A204.1 (cell line): ENCODE measurements at regions not wholly inside any gene's neighbourhood (a gene's known extent, or its start where the extent isn't known, plus 50 kb on each side); places are given as distances from the start of the nearest gene placed in this dataset.

Experiments
- FAIRE-seq: peaks from 2 replicates; lab custom pipeline; 2012; peaks lifted over from hg19 to GRCh38; lab: Jason Lieb, UNC

DNA sequence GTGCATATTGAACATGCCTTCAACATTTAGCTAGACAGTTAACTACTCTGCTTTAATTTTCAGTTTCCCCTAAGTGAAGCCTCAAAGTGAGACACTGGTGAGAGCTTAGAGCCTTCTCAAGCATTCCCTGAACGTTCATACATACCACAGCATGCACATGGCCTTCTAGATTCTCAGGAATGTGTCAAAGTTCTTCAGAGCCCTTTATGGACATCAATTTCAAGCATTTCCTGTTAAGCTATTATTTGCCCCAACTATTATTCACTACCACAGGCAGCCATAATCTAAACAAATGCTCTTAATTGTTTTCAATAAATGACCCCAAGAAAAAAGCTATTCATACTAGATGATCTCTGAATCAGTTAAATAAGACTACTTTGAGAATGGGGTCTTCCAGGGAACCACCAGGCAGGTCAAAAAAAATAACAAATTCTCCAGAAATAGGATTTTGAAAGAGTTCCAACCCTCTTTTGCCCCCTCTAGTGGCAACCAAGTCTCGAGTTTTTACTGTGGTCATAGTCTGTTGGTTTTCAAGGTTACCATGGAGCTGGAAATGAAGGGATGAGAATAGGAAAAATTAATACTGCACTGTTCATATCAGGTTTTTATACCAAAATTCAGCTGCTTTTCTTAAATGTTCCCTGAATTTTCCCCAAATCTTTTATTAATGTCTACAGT, 235.4 kb downstream of the RAB28 start:
- no peak for FAIRE-seq

- FAIRE-seq: no peak
These were observed 238.0 kb downstream of the RAB28 start for GRCh38 chr4:13246107-13246506.

DNA sequence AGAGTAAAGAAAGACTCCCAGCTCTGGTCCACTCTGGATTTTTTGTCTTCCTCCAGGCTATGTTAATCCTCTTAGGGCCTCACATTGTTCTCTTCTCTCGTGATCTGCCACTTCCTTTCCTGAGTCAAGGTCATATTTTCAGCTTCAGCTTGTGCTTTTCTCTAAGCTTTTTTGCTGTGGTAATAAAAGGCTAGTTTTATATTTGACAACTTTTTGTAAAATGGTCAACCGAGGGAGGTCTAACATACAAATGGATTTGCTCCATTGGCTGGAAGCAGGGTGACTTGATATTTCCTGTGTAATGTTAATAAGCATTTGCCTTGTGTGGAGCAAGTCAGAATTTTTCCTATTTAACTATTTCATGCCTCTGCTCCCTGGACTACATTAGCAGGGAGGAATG, 239.7 kb downstream of the RAB28 start:
- FAIRE-seq: no peak

DNA sequence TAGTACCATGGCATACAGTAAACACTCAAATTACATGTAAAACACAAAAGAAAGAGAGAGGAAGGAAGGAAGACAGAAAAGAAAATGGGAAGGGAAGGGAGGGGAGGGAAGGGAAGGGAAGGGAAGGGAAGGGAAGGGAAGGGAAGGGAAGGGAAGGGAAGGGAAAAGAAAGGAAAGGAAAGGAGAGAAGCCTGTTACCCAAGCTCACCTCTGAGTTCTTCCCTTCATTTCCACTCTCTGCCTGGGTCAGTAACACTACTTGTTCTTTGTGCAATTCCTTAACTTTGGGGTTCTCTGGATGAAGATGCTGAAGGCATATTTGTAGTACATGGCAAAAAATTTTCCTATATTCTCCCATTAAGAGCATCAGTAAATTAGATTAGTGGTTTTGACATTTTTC, 241.0 kb downstream of the RAB28 start:
- no peak for FAIRE-seq

- FAIRE-seq: no peak
These were observed 244.1 kb downstream of the RAB28 start for GRCh38 chr4:13240066-13240465.

DNA sequence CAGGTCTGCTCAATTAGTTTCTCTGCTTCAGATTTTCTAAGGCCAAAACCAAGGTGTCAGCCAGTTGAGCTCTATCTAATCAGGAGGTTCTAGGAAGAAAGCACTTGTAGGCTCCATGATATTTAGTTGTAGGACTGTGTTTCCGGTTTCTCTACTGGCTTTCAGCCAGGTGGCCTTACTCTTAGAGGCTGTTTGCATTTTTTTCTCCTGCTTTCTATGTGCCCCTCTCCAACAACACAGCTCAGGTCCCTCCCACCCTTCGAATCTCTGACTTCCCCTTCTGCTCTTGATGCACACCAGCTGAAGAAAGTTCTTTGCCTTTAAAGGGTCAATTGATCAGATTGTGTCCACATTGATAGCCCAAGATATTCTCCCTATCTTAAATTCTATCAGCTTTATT, 245.2 kb downstream of the RAB28 start:
- FAIRE-seq: no peak

DNA sequence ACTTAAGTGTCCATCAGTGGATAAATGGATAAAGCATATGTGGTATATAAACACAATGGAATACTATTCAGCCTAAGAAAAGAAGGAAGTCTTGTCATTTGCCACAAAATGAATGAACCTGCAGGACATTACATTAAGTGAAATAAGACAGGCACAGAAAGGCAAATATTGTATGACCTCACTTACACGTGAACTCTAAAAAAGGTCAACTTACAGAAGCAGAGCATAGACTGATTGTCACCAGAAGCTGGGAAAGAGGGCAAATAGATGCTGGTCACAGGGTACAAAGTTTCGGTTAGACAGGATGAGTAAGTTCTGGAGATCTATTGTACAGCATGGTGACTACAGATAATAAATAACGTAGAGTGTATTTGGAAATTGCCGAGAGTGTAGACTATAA, 247.7 kb downstream of the RAB28 start:
- no peak for FAIRE-seq

- no peak for FAIRE-seq
These were observed 250.4 kb downstream of the RAB28 start for GRCh38 chr4:13233755-13234154.

- FAIRE-seq: no peak
These were observed 264.2 kb downstream of the RAB28 start for GRCh38 chr4:13219971-13220370.

DNA sequence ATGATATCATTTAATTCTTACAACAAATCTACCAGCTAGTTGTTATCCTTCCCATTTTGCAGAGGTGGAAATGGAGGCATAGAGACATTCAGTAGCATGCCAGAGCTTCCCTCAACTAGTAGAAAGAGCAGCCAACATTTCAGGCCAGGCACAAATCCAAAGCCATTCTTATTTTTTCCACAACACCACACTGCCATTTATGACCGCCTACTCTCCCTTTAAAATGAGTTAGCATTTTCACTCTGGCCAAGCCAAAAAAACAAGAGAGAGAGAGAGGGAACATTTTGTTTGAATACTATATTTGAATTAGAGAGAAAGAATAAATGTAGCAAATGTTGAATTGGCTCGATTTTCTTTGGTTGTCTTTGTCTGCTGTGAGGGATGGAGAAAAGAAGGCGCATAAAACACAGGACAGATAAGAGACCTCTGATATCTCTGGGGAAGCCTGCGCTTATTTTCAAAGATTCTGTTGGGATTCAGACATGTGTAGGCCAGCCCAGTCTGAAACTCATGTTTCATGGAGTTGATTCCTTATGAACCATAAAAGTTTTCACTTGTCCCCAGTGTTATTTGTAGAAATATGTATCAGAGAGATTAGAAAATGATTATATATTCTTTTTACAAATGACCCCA, 265.7 kb downstream of the RAB28 start:
- no peak for FAIRE-seq

- no peak for FAIRE-seq
These were observed 268.6 kb downstream of the RAB28 start for GRCh38 chr4:13215560-13215959.

GRCh38 chr4:13212936-13213335, 271.2 kb downstream of the RAB28 start:
- no peak for FAIRE-seq

DNA sequence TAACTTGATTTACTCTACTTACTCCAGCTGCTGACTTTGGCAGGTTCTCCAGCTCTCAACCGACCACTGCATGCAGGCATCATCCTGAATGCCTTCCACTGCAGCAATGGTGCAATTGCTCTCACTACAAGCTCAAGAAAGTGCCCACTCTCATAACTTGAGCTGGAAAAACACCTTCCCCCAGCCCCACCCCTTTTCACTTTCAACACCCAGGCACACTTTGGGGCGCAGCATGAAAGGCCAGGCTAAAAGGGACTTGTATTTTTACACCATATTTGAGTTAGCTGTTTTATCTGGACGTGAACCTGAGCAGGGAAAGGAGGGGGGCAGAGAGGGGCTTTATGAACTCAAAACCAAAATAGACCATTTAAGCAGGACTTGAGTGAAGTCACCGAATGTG, 274.5 kb downstream of the RAB28 start:
- FAIRE-seq: no peak

- no peak for FAIRE-seq
These were observed 275.5 kb downstream of the RAB28 start for GRCh38 chr4:13208558-13209193.

GRCh38 chr4:13207226-13207625, 276.9 kb downstream of the RAB28 start:
- no peak for FAIRE-seq

- FAIRE-seq: no peak
These were observed 281.0 kb downstream of the RAB28 start for GRCh38 chr4:13203101-13203500.

DNA sequence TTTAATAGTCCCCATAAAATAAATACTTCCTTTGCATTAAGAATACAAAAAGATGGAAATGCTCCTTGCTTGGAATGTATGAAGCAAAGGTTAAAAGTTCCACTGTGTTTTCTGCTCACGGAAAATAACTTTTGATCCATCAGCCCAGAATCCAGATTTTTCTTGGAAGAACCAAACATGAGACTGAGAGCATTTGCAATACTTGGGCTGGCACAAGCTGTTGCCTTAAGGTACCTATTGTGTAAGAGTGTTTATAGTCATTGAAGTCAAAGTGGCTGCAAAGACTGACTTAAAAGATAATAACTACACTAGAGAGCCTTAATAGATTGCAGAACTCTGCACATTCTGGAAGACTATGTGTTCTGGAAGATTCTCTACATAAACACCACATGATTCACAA, 281.4 kb downstream of the RAB28 start:
- no peak for FAIRE-seq

DNA sequence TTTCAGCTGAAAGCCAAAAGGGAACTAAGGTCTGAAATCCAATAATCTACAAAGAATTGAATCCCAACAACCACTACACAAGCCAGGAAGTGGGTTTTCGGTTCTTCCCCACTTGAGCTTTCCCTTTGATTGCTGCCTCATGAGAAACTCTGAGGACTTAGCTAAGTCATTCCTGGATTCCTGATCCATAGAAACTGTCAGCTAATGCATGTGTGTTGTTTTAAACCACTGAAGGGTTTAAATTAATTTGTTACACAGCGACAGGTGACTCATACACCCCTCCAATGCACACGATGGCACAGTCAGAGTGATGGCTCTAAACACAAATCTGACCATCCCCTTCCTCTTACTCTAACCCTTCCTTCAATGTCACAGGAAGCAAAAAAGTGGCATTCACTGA, 282.9 kb downstream of the RAB28 start:
- no peak for FAIRE-seq

DNA sequence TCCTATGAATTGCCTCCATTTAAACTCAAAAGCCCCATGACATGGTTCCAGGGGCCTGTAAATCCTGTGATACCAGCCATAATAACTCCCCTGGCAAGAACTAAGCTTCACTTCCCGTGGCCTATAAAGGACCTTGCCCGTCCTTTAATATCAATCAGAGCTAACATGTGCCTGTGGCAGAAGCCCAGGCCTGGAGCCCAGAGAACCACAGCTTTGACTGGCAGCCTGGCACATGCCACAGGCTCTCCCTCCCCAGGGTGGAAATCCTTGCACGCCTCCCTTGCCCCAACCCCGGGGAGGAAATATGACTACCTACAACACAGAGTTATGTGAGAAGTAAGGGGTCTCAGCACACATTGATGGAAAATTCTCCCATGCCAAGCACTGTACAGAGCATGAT, 287.4 kb downstream of the RAB28 start:
- FAIRE-seq: no peak

GRCh38 chr4:13193662-13194061, 290.5 kb downstream of the RAB28 start:
- no peak for FAIRE-seq

DNA sequence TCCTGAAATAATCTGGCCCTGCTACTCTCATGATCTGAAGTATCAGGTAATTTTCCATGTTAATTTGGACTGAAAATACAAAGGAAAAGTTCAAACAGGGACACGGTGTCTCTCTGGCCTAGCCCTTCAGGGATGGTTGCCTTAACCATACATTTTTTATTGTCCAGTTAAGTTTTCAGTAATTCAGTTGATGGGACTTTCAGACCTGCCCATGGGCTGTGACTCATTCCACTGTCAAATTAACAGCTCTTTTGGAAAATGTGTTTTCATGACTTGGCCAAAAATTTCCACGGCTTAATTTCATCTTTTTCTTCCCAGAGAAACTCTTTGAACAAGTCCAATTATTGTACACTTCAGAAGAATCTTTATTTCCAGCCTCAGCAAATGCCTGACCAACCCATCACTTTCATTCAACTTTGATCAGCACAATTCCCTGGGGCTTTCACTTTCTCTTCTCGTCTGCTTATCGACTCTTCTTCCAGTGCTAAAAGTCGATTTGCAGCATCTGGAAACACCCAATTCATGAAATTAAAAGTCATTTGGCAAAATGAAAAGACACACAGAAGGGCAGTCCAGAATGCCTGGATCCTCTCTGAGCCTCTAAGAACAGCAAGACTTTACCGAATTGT, 293.9 kb downstream of the RAB28 start:
- FAIRE-seq: no peak

DNA sequence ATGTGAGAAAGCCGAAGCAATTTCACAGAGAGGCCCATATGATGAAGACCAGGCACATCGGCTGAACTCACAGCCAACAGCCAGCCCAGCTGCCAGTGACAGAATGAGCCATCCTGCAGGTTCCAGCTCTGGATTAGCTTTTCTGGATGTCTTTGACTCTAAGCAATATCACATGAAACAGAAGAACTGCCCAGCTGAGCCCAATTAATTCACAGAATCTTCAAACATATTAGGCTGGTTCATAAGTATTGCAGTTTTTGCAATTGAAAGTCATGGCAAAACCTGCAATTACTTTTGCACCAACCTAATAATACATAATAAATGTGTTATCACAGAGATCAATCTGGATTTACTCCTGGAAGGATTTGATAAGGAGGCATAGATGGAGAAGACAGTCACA, 299.9 kb downstream of the RAB28 start:
- FAIRE-seq: no peak

- FAIRE-seq: no peak
These were observed 302.0 kb downstream of the RAB28 start for GRCh38 chr4:13182133-13182532.
